SK-N-SH treated with all-trans-retinoic acid at 6 μM for 48 hours (cell line): ENCODE measurements at regions not wholly inside any gene's neighbourhood (a gene's known extent, or its start where the extent isn't known, plus 50 kb on each side); places are given as distances from the start of the nearest gene placed in this dataset.

Experiments used
- ATAC-seq: fragments of 200-7000 bp; cut with Tn5 transposase; 3 replicates; pipeline ENCODE4 v1.9.1; 2020; ENCODE audit warnings: mild to moderate bottlenecking, moderate library complexity
- ARNTL ChIP-seq: fragments of 450-650 bp; formaldehyde crosslinking; IDR thresholded peaks from 2 replicates; pipeline ENCODE4 v1.5.0; 2020; ENCODE audit warnings: low read depth, mild to moderate bottlenecking, moderate library complexity, borderline replicate concordance
- BACH2 ChIP-seq: fragments of 250-450 bp; sonication (Bioruptor Pico); IDR thresholded peaks from 2 replicates; pipeline ENCODE4 v1.9.0; 2021; ENCODE audit warnings: mild to moderate bottlenecking, borderline replicate concordance
- CSDC2 ChIP-seq: fragments of 250-450 bp; sonication (Bioruptor Pico); IDR thresholded peaks from 2 replicates; pipeline ENCODE4 v1.5.0; 2020; ENCODE audit warnings: mild to moderate bottlenecking, moderate library complexity
- ESRRG ChIP-seq: fragments of 250-450 bp; sonication (Bioruptor Pico); IDR thresholded peaks from 2 replicates; pipeline ENCODE4 v1.6.1; 2021; ENCODE audit warnings: mild to moderate bottlenecking
- GLIS3 ChIP-seq: fragments of 250-450 bp; sonication (Bioruptor Pico); IDR thresholded peaks from 2 replicates; pipeline ENCODE4 v1.5.0; 2020; ENCODE audit warnings: mild to moderate bottlenecking, moderate library complexity
- OSR1 ChIP-seq: fragments of 250-450 bp; sonication (Bioruptor Pico); IDR thresholded peaks from 2 replicates; pipeline ENCODE4 v1.8.0; 2022; ENCODE audit warnings: moderate library complexity, mild to moderate bottlenecking, inconsistent platforms
- POU6F1 ChIP-seq: fragments of 250-450 bp; sonication (Bioruptor Pico); IDR thresholded peaks from 2 replicates; pipeline ENCODE4 v1.8.0; 2021; ENCODE audit warnings: low read depth, mild to moderate bottlenecking, moderate library complexity, borderline replicate concordance
- PPARA ChIP-seq: fragments of 250-450 bp; sonication (Bioruptor Pico); IDR thresholded peaks from 2 replicates; pipeline ENCODE4 v1.5.0; 2020; ENCODE audit warnings: mild to moderate bottlenecking, borderline replicate concordance
- RARB ChIP-seq: fragments of 250-450 bp; sonication (Bioruptor Pico); IDR thresholded peaks from 2 replicates; pipeline ENCODE4 v1.8.0; 2021; ENCODE audit warnings: mild to moderate bottlenecking, moderate library complexity
- SNAI2 ChIP-seq: fragments of 250-450 bp; sonication (Bioruptor Pico); IDR thresholded peaks from 2 replicates; pipeline ENCODE4 v1.5.0; 2020; ENCODE audit warnings: mild to moderate bottlenecking, moderate library complexity
- TCF4 ChIP-seq: fragments of 250-450 bp; sonication (Bioruptor Pico); IDR thresholded peaks from 2 replicates; pipeline ENCODE4 v1.8.0; 2021; ENCODE audit warnings: mild to moderate bottlenecking, moderate library complexity, borderline replicate concordance
- TSHZ2 ChIP-seq: fragments of 250-450 bp; sonication (Bioruptor Pico); IDR thresholded peaks from 2 replicates; pipeline ENCODE4 v1.5.0; 2020; ENCODE audit warnings: mild to moderate bottlenecking, moderate library complexity
- ZC3H10 ChIP-seq: fragments of 250-450 bp; sonication (Bioruptor Pico); IDR thresholded peaks from 2 replicates; pipeline ENCODE4 v1.5.1; 2021; ENCODE audit warnings: mild to moderate bottlenecking, moderate library complexity
- ZFP3 ChIP-seq: fragments of 250-450 bp; sonication (Bioruptor Pico); IDR thresholded peaks from 2 replicates; pipeline ENCODE4 v1.5.0; 2020; ENCODE audit warnings: mild to moderate bottlenecking, moderate library complexity
- ZFP30 ChIP-seq: fragments of 450-650 bp; formaldehyde crosslinking; IDR thresholded peaks from 2 replicates; pipeline ENCODE4 v1.5.0; 2022; ENCODE audit warnings: mild to moderate bottlenecking, moderate library complexity
- ZNF70 ChIP-seq: fragments of 450-650 bp; formaldehyde crosslinking; IDR thresholded peaks from 2 replicates; pipeline ENCODE4 v1.5.0; 2020; ENCODE audit warnings: mild to moderate bottlenecking, moderate library complexity
- TF ChIP-seq, protein P1 (sequence below): fragments of 250-450 bp; sonication (Bioruptor Pico); IDR thresholded peaks from 2 replicates; pipeline ENCODE4 v1.5.1; 2020; ENCODE audit warnings: low read depth, mild to moderate bottlenecking, moderate library complexity
- TF ChIP-seq, protein P2 (sequence below): fragments of 250-450 bp; sonication (Bioruptor Pico); IDR thresholded peaks from 2 replicates; pipeline ENCODE4 v1.5.1; 2021; ENCODE audit warnings: mild to moderate bottlenecking, moderate library complexity
- TF ChIP-seq, protein P3 (sequence below): fragments of 250-450 bp; sonication (Bioruptor Pico); IDR thresholded peaks from 2 replicates; pipeline ENCODE4 v1.8.0; 2020; ENCODE audit warnings: mild to moderate bottlenecking, moderate library complexity, borderline replicate concordance

DNA sequence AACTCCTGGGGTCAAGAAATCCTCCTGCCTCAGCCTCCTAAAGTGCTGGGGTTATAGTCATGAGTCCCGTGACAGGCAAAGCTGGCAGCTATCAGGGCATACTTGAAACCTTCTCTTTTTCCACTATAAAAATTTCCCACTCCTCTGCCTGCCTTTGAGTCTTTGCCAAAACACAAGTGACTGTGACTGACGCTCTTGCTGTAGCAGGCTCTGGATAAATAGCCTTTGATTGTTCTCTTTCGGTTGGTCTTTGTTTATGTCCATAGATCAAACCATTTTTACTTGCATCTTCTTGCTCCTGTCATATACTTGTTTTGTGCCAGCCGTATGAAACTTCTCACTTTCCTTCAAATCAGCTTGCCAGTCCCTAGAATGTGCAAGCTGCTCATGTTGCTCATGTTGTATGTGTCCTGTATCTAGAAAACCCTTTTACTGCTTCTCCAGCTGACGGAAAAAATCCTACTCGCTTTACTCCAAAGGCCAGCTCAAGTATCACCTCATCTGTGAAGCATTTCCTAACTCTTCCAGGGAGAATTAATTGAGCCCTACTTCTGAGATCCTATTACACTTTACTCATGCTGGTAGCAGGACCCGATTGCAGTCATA lies 73.1 kb downstream of the RESF1 start:
- no peak for TF ChIP-seq ZNF70
- no peak for TF ChIP-seq OSR1 (CRISPR knock-in tag)
- no peak for TF ChIP-seq GLIS3 (CRISPR knock-in tag)
- TF ChIP-seq ZFP30 (CRISPR knock-in tag): no peak
- no peak for TF ChIP-seq ZC3H10 (CRISPR knock-in tag)
- no peak for TF ChIP-seq TCF4 (CRISPR knock-in tag)
- ATAC-seq: peak; percentile 81

DNA sequence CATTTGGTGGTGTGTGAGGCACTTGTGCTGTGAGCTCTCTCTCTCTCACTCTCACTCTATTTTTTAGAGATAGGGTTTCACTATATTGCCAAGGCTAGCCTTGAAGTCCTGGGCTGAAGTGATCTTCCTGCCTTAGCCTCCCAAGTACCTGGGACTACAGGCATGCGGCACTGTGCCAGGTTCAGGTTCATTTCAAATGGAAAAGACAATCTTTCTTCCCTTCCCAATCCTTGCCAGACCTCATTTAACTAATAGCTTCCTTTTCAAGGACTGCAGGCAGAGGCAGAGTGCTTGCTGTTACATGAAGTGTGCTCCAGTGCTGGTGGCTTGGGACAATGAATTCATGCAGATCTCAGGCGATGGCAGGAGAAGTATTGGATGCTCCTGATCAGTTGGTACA lies 73.2 kb upstream of the BICD1 start:
- TF ChIP-seq, protein P1, sequence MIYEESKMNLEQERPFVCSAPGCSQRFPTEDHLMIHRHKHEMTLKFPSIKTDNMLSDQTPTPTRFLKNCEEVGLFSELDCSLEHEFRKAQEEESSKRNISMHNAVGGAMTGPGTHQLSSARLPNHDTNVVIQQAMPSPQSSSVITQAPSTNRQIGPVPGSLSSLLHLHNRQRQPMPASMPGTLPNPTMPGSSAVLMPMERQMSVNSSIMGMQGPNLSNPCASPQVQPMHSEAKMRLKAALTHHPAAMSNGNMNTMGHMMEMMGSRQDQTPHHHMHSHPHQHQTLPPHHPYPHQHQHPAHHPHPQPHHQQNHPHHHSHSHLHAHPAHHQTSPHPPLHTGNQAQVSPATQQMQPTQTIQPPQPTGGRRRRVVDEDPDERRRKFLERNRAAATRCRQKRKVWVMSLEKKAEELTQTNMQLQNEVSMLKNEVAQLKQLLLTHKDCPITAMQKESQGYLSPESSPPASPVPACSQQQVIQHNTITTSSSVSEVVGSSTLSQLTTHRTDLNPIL: no peak
- no peak for TF ChIP-seq BACH2 (CRISPR knock-in tag)
- no peak for TF ChIP-seq PPARA (CRISPR knock-in tag)
- TF ChIP-seq SNAI2: no peak
- TF ChIP-seq CSDC2 (CRISPR knock-in tag): no peak
- TF ChIP-seq POU6F1 (CRISPR knock-in tag): no peak
- no peak for TF ChIP-seq TSHZ2 (CRISPR knock-in tag)
- no peak for TF ChIP-seq RARB
- no peak for TF ChIP-seq ZFP3 (CRISPR knock-in tag)
- TF ChIP-seq ZFP30 (CRISPR knock-in tag): no peak
- TF ChIP-seq, protein P2, sequence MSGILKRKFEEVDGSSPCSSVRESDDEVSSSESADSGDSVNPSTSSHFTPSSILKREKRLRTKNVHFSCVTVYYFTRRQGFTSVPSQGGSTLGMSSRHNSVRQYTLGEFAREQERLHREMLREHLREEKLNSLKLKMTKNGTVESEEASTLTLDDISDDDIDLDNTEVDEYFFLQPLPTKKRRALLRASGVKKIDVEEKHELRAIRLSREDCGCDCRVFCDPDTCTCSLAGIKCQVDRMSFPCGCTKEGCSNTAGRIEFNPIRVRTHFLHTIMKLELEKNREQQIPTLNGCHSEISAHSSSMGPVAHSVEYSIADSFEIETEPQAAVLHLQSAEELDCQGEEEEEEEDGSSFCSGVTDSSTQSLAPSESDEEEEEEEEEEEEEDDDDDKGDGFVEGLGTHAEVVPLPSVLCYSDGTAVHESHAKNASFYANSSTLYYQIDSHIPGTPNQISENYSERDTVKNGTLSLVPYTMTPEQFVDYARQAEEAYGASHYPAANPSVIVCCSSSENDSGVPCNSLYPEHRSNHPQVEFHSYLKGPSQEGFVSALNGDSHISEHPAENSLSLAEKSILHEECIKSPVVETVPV (CRISPR knock-in tag): no peak
- TF ChIP-seq ESRRG (CRISPR knock-in tag): no peak
- no peak for TF ChIP-seq ARNTL
- no peak for TF ChIP-seq OSR1 (CRISPR knock-in tag)
- TF ChIP-seq TCF4 (CRISPR knock-in tag): no peak
- TF ChIP-seq ZNF70: no peak
- TF ChIP-seq, protein P3, sequence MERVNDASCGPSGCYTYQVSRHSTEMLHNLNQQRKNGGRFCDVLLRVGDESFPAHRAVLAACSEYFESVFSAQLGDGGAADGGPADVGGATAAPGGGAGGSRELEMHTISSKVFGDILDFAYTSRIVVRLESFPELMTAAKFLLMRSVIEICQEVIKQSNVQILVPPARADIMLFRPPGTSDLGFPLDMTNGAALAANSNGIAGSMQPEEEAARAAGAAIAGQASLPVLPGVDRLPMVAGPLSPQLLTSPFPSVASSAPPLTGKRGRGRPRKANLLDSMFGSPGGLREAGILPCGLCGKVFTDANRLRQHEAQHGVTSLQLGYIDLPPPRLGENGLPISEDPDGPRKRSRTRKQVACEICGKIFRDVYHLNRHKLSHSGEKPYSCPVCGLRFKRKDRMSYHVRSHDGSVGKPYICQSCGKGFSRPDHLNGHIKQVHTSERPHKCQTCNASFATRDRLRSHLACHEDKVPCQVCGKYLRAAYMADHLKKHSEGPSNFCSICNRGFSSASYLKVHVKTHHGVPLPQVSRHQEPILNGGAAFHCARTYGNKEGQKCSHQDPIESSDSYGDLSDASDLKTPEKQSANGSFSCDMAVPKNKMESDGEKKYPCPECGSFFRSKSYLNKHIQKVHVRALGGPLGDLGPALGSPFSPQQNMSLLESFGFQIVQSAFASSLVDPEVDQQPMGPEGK (CRISPR knock-in tag): no peak
- no peak for ATAC-seq

- no peak for ATAC-seq
- no peak for TF ChIP-seq GLIS3 (CRISPR knock-in tag)
- TF ChIP-seq OSR1 (CRISPR knock-in tag): no peak
- no peak for TF ChIP-seq ESRRG (CRISPR knock-in tag)
- no peak for TF ChIP-seq PPARA (CRISPR knock-in tag)
- TF ChIP-seq, all 23 proteins: peak for 0
These were observed 72.6 kb upstream of the BICD1 start for GRCh38 chr12:32034045-32034444.
